ENCODE measurements at regions not wholly inside any gene's neighbourhood (a gene's known extent, or its start where the extent isn't known, plus 50 kb on each side); places are given as distances from the start of the nearest gene placed in this dataset.

GRCh38 chr12:4026517-4026916 is 153.3 kb upstream of the PARP11 start:
- Histone ChIP-seq H3K4me3 (ENCODE audit: low read depth, low read length, poor library complexity, severe bottlenecking) (no peak overlapping the region), H3K9me2 (ENCODE audit: low read depth, low read length) (no peaks in the 10 kb centered on the region), H3F3A (ENCODE audit: insufficient read depth, low read length) (no peaks in the 10 kb centered on the region), H3K36me3 (ENCODE audit: insufficient read depth, low read length) (no peaks in the 10 kb centered on the region), H4K20me1 (ENCODE audit: insufficient read depth, low read length) (no peaks in the 10 kb centered on the region), H3K79me2 (ENCODE audit: insufficient read depth, low read length) (no peaks in the 10 kb centered on the region), H3K4me1 (ENCODE audit: insufficient read depth, low read length, severe bottlenecking) (no peaks in the 10 kb centered on the region), H3K9me3 (ENCODE audit: low read length) (no peaks in the 10 kb centered on the region), H3K4me2 (ENCODE audit: low read length) (no peak overlapping the region), H3K27ac (ENCODE audit: low read depth, low read length, poor library complexity, severe bottlenecking) (no peak overlapping the region), H3K9ac (ENCODE audit: low read length) (no peak overlapping the region), H2AFZ (ENCODE audit: low read length) (no peak overlapping the region), H3K27me3 (ENCODE audit: insufficient read depth, low read length) (no peaks in the 10 kb centered on the region)
- no peak for TF ChIP-seq CTCF (IDR thresholded peaks at IDR 0.05; ENCODE audit: low read length)
- TF ChIP-seq EZH2 (IDR thresholded peaks at IDR 0.05; ENCODE audit: borderline replicate concordance, low read length) = no peak

GRCh38 chr12:4026020-4026358 is 152.8 kb upstream of the PARP11 start:
- H3K9me3 ChIP-seq (ENCODE audit: low read length) = no peaks in the 10 kb centered on the region
- no peaks in the 10 kb centered on the region for H3K79me2 ChIP-seq (ENCODE audit: insufficient read depth, low read length)
- no peak overlapping the region for H3K9ac ChIP-seq (ENCODE audit: low read length)
- H3K9me2 ChIP-seq (ENCODE audit: low read depth, low read length) = no peaks in the 10 kb centered on the region
- no peak overlapping the region for H3K4me2 ChIP-seq (ENCODE audit: low read length)
- H3K36me3 ChIP-seq (ENCODE audit: insufficient read depth, low read length) = no peaks in the 10 kb centered on the region
- H3K4me3 ChIP-seq (ENCODE audit: low read depth, low read length, poor library complexity, severe bottlenecking) = no peak overlapping the region
- no peak for TF ChIP-seq EZH2 (IDR thresholded peaks at IDR 0.05; ENCODE audit: borderline replicate concordance, low read length)
- no peak for TF ChIP-seq CTCF (IDR thresholded peaks at IDR 0.05; ENCODE audit: low read length)
- no peak overlapping the region for H2AFZ ChIP-seq (ENCODE audit: low read length)
- no peaks in the 10 kb centered on the region for H3K4me1 ChIP-seq (ENCODE audit: insufficient read depth, low read length, severe bottlenecking)
- H3K27ac ChIP-seq (ENCODE audit: low read depth, low read length, poor library complexity, severe bottlenecking) = no peak overlapping the region
- H4K20me1 ChIP-seq (ENCODE audit: insufficient read depth, low read length) = no peaks in the 10 kb centered on the region
- no peaks in the 10 kb centered on the region for H3K27me3 ChIP-seq (ENCODE audit: insufficient read depth, low read length)
- H3F3A ChIP-seq (ENCODE audit: insufficient read depth, low read length) = no peaks in the 10 kb centered on the region

- H3K79me2 ChIP-seq (ENCODE audit: insufficient read depth, low read length) = no peaks in the 10 kb centered on the region
- no peak overlapping the region for H3K27ac ChIP-seq (ENCODE audit: low read depth, low read length, poor library complexity, severe bottlenecking)
- H3K4me1 ChIP-seq (ENCODE audit: insufficient read depth, low read length, severe bottlenecking) = no peaks in the 10 kb centered on the region
- no peaks in the 10 kb centered on the region for H4K20me1 ChIP-seq (ENCODE audit: insufficient read depth, low read length)
- H3K9ac ChIP-seq (ENCODE audit: low read length) = no peak overlapping the region
- H3K4me3 ChIP-seq (ENCODE audit: low read depth, low read length, poor library complexity, severe bottlenecking) = no peak overlapping the region
- TF ChIP-seq CTCF (IDR thresholded peaks at IDR 0.05; ENCODE audit: low read length) = no peak
- no peak for TF ChIP-seq EZH2 (IDR thresholded peaks at IDR 0.05; ENCODE audit: borderline replicate concordance, low read length)
- H3F3A ChIP-seq (ENCODE audit: insufficient read depth, low read length) = no peaks in the 10 kb centered on the region
- no peaks in the 10 kb centered on the region for H3K36me3 ChIP-seq (ENCODE audit: insufficient read depth, low read length)
- H3K4me2 ChIP-seq (ENCODE audit: low read length) = no peak overlapping the region
- H3K27me3 ChIP-seq (ENCODE audit: insufficient read depth, low read length) = no peaks in the 10 kb centered on the region
- H3K9me3 ChIP-seq (ENCODE audit: low read length) = no peaks in the 10 kb centered on the region
- H2AFZ ChIP-seq (ENCODE audit: low read length) = no peak overlapping the region
- no peaks in the 10 kb centered on the region for H3K9me2 ChIP-seq (ENCODE audit: low read depth, low read length)
These were observed 152.2 kb upstream of the PARP11 start for GRCh38 chr12:4025181-4026019.

All from OCI-LY1 (cell line).